ENCODE measurements at regions not wholly inside any gene's neighbourhood (a gene's known extent, or its start where the extent isn't known, plus 50 kb on each side); places are given as distances from the start of the nearest gene placed in this dataset.

DNA sequence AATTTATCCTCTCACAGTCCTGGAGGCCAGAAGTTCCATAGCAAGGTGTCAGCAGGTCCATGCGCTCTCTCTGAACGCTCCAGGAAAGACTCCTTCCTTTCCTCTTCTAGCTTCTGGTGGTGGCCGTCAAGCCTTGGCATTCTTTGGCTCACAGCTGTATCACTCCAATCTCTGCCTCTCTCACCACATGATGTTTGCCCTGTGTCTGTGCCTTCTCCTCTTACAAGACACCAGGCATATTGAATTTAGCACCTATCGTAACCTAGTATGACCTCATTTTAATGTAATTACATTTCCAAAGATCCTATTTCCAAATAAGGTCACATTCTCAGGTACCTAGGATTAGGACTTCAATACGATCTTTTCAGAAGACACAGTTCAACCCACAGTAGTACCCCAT is 428.5 kb downstream of the CD83 start:
- Histone ChIP-seq H3K4me1 (ENCODE audit: control insufficient read depth, insufficient read depth, low read length) (no peaks in the 10 kb centered on the region), H4K20me1 (ENCODE audit: control insufficient read depth, insufficient read depth) (no peaks in the 10 kb centered on the region), H3K9me3 (replicated peaks; ENCODE audit: control insufficient read depth, insufficient read depth, low read length) (no peaks in the 10 kb centered on the region), H2AFZ (ENCODE audit: control insufficient read depth, low read depth, low read length) (no peak overlapping the region), H3K9ac (ENCODE audit: control insufficient read depth, insufficient read depth, low read length) (no peak overlapping the region), H3K4me3 (no peak overlapping the region), H3K79me2 (ENCODE audit: control insufficient read depth, insufficient read depth, low read length) (no peaks in the 10 kb centered on the region), H3K27me3 (replicated peaks in 1 of 2; ENCODE audit: control insufficient read depth in 2 of 2, insufficient read depth in 2 of 2, low read length in 1 of 2) (peaks cover 0 to under 1% of the 10 kb centered on the region in 2 experiments; a peak in 1 of 4 replicates), H3K36me3 (ENCODE audit: control insufficient read depth in 2 of 2, insufficient read depth in 2 of 2, low read length in 1 of 2) (no peaks in the 10 kb centered on the region), H3K4me2 (ENCODE audit: control insufficient read depth, insufficient read depth) (no peak overlapping the region), H3K27ac (ENCODE audit: control insufficient read depth, insufficient read depth) (no peak overlapping the region)
- DNase-seq (ENCODE audit: low read depth, low spot score): no peak
- ChIA-PET POLR2A (no interaction called here), RAD21 (ENCODE audit: unreplicated experiment) (interaction anchor here (0.5 kb wide), 1 partner anchor 52 kb away, joined by 3 read pairs; no protein-coding TSS in a partner anchor), CTCF (interaction anchor here (1.1 kb wide), 1 partner anchor 15 kb away, joined by 3 read pairs; no protein-coding TSS in a partner anchor), SMC1A (ENCODE audit: uncharacterized antibody, unreplicated experiment) (interaction anchor here (0.9 to 1.7 kb wide), 2 partner anchors 9 to 33 kb away, joined by 4 to 5 read pairs; no protein-coding TSS in a partner anchor)
- intact Hi-C loops (cut with micrococcal nuclease; ENCODE audit: unreplicated experiment): no loop called here
- ATAC-seq: no peak
- WGBS (ENCODE audit: insufficient coverage, insufficient replicate concordance, low lambda C conversion rate, missing lambda C conversion rate): 63% methylated on average over 5 of the region's 5 CpGs
- BruUV-seq (replicated peaks): no TSS peak
- TF ChIP-seq SUPT20H (IDR thresholded peaks at IDR 0.05; ENCODE audit: borderline replicate concordance, control insufficient read depth, low read depth, low read length) (no peak), NR2C2 (IDR thresholded peaks at IDR 0.05; ENCODE audit: borderline replicate concordance, control insufficient read depth, insufficient read length, low read depth) (no peak), ZNF384 (IDR thresholded peaks at IDR 0.05; ENCODE audit: borderline replicate concordance, low read depth, low read length) (no peak), RAD51 (IDR thresholded peaks at IDR 0.05) (no peak)
- TF ChIP-seq, protein P1, sequence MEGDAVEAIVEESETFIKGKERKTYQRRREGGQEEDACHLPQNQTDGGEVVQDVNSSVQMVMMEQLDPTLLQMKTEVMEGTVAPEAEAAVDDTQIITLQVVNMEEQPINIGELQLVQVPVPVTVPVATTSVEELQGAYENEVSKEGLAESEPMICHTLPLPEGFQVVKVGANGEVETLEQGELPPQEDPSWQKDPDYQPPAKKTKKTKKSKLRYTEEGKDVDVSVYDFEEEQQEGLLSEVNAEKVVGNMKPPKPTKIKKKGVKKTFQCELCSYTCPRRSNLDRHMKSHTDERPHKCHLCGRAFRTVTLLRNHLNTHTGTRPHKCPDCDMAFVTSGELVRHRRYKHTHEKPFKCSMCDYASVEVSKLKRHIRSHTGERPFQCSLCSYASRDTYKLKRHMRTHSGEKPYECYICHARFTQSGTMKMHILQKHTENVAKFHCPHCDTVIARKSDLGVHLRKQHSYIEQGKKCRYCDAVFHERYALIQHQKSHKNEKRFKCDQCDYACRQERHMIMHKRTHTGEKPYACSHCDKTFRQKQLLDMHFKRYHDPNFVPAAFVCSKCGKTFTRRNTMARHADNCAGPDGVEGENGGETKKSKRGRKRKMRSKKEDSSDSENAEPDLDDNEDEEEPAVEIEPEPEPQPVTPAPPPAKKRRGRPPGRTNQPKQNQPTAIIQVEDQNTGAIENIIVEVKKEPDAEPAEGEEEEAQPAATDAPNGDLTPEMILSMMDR (IDR thresholded peaks at IDR 0.05 in 2 of 3, conservative IDR thresholded peaks at IDR 0.05 in 1 of 3; ENCODE audit: control insufficient read depth in 2 of 3, extremely low read depth in 1 of 3, insufficient read depth in 1 of 3, low read depth in 3 of 3, low read length in 3 of 3): no peak
- TF ChIP-seq, protein P2, sequence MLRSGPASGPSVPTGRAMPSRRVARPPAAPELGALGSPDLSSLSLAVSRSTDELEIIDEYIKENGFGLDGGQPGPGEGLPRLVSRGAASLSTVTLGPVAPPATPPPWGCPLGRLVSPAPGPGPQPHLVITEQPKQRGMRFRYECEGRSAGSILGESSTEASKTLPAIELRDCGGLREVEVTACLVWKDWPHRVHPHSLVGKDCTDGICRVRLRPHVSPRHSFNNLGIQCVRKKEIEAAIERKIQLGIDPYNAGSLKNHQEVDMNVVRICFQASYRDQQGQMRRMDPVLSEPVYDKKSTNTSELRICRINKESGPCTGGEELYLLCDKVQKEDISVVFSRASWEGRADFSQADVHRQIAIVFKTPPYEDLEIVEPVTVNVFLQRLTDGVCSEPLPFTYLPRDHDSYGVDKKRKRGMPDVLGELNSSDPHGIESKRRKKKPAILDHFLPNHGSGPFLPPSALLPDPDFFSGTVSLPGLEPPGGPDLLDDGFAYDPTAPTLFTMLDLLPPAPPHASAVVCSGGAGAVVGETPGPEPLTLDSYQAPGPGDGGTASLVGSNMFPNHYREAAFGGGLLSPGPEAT (IDR thresholded peaks at IDR 0.05; ENCODE audit: low read depth): no peak
- TF ChIP-seq, protein P3, sequence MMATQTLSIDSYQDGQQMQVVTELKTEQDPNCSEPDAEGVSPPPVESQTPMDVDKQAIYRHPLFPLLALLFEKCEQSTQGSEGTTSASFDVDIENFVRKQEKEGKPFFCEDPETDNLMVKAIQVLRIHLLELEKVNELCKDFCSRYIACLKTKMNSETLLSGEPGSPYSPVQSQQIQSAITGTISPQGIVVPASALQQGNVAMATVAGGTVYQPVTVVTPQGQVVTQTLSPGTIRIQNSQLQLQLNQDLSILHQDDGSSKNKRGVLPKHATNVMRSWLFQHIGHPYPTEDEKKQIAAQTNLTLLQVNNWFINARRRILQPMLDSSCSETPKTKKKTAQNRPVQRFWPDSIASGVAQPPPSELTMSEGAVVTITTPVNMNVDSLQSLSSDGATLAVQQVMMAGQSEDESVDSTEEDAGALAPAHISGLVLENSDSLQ (IDR thresholded peaks at IDR 0.05): no peak
- FAIRE-seq: no peak
- in situ Hi-C loops (cut with MboI): no loop called here

All from GM12878 (cell line).